ENCODE measurements at regions not wholly inside any gene's neighbourhood (a gene's known extent, or its start where the extent isn't known, plus 50 kb on each side); places are given as distances from the start of the nearest gene placed in this dataset.
"Not testable (repeated sequence)": the region's sequence is repeated elsewhere in the genome, so short reads cannot be mapped to it uniquely, and the experiment has no call there.

DNA sequence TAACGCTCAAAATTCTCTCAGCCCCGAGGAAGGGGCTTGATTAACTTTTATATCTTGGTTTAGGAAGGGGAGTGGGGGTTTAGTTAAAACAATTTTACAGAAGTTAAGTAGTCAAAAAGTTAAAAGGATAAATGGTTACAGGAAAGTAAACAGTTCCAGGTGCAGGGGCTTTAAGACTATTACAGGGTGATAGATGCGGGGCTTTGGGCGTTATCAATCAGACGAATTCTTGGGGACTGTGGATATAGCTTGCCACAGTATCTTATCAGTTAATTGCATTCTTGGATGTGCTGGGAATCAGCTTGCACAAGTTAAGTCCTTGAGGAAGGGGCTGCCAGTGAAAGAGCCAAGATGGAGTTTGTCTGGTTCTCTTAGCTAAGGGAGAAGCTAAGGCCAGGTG lies 616.2 kb downstream of the XPNPEP1 start:
- TF ChIP-seq, protein P1, sequence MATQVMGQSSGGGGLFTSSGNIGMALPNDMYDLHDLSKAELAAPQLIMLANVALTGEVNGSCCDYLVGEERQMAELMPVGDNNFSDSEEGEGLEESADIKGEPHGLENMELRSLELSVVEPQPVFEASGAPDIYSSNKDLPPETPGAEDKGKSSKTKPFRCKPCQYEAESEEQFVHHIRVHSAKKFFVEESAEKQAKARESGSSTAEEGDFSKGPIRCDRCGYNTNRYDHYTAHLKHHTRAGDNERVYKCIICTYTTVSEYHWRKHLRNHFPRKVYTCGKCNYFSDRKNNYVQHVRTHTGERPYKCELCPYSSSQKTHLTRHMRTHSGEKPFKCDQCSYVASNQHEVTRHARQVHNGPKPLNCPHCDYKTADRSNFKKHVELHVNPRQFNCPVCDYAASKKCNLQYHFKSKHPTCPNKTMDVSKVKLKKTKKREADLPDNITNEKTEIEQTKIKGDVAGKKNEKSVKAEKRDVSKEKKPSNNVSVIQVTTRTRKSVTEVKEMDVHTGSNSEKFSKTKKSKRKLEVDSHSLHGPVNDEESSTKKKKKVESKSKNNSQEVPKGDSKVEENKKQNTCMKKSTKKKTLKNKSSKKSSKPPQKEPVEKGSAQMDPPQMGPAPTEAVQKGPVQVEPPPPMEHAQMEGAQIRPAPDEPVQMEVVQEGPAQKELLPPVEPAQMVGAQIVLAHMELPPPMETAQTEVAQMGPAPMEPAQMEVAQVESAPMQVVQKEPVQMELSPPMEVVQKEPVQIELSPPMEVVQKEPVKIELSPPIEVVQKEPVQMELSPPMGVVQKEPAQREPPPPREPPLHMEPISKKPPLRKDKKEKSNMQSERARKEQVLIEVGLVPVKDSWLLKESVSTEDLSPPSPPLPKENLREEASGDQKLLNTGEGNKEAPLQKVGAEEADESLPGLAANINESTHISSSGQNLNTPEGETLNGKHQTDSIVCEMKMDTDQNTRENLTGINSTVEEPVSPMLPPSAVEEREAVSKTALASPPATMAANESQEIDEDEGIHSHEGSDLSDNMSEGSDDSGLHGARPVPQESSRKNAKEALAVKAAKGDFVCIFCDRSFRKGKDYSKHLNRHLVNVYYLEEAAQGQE (IDR thresholded peaks at IDR 0.05) = not testable (repeated sequence)
- TF ChIP-seq, protein P2, sequence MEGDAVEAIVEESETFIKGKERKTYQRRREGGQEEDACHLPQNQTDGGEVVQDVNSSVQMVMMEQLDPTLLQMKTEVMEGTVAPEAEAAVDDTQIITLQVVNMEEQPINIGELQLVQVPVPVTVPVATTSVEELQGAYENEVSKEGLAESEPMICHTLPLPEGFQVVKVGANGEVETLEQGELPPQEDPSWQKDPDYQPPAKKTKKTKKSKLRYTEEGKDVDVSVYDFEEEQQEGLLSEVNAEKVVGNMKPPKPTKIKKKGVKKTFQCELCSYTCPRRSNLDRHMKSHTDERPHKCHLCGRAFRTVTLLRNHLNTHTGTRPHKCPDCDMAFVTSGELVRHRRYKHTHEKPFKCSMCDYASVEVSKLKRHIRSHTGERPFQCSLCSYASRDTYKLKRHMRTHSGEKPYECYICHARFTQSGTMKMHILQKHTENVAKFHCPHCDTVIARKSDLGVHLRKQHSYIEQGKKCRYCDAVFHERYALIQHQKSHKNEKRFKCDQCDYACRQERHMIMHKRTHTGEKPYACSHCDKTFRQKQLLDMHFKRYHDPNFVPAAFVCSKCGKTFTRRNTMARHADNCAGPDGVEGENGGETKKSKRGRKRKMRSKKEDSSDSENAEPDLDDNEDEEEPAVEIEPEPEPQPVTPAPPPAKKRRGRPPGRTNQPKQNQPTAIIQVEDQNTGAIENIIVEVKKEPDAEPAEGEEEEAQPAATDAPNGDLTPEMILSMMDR (IDR thresholded peaks at IDR 0.05; ENCODE audit: low read depth, low read length, missing input control) = not testable (repeated sequence)

Data from liver (tissue), 2 donors.